Ishikawa (cell line): ENCODE measurements at regions not wholly inside any gene's neighbourhood (a gene's known extent, or its start where the extent isn't known, plus 50 kb on each side); places are given as distances from the start of the nearest gene placed in this dataset.

Experiments
- EP300 ChIP-seq: IDR thresholded peaks from 2 replicates; pipeline ENCODE4 v1.6.1; 2012; ENCODE audit warnings: borderline replicate concordance
- NFIC ChIP-seq: IDR thresholded peaks from 2 replicates; pipeline ENCODE4 v1.6.1; 2012
- RAD21 ChIP-seq: IDR thresholded peaks from 2 replicates; pipeline ENCODE4 v1.6.1; 2012; ENCODE audit warnings: low read depth
- REST ChIP-seq: IDR thresholded peaks from 2 replicates; pipeline ENCODE4 v1.6.1; 2012; ENCODE audit warnings: low read depth, mild to moderate bottlenecking
- TAF1 ChIP-seq: IDR thresholded peaks from 2 replicates; pipeline ENCODE4 v1.6.1; 2012; ENCODE audit warnings: low read depth, mild to moderate bottlenecking
- TCF12 ChIP-seq: IDR thresholded peaks from 2 replicates; pipeline ENCODE4 v1.6.1; 2012; ENCODE audit warnings: low read depth
- TEAD4 ChIP-seq: IDR thresholded peaks from 2 replicates; pipeline ENCODE4 v1.6.1; 2012
- YY1 ChIP-seq: IDR thresholded peaks from 2 replicates; pipeline ENCODE4 v1.6.1; 2012; ENCODE audit warnings: low read depth
- TF ChIP-seq, protein P1 (sequence below): IDR thresholded peaks from 2 replicates; pipeline ENCODE4 v1.6.1; 2012
- TF ChIP-seq, protein P2 (sequence below): IDR thresholded peaks from 2 replicates; pipeline ENCODE4 v1.6.1; 2012

DNA sequence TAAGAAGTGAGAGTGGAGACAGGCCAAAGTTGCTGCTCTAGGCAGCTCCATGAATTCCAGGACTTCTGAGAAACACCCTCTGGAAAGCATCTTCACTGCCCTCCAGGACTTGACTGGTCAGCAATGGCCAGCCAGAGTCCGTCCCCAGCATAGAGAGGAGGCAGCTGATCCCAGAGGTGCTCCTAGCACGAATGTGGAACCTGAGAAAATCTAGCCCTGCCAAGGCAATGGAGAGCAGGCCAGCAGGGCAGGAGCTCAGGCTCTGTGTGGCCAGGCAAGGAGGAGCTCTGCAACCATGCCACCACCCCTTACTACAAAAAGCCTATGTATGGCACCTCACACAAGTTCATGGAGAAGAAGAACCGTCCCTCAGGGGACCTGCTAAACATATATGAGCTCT, 56.1 kb upstream of the SPTLC1 start:
- no peak for TF ChIP-seq TCF12
- TF ChIP-seq TAF1 = no peak
- no peak for TF ChIP-seq REST
- no peak for TF ChIP-seq EP300
- TF ChIP-seq RAD21 = no peak
- TF ChIP-seq, protein P1, sequence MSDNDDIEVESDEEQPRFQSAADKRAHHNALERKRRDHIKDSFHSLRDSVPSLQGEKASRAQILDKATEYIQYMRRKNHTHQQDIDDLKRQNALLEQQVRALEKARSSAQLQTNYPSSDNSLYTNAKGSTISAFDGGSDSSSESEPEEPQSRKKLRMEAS = no peak
- TF ChIP-seq, protein P2, sequence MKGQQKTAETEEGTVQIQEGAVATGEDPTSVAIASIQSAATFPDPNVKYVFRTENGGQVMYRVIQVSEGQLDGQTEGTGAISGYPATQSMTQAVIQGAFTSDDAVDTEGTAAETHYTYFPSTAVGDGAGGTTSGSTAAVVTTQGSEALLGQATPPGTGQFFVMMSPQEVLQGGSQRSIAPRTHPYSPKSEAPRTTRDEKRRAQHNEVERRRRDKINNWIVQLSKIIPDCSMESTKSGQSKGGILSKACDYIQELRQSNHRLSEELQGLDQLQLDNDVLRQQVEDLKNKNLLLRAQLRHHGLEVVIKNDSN = no peak
- no peak for TF ChIP-seq TEAD4
- TF ChIP-seq NFIC = no peak
- TF ChIP-seq YY1 = no peak
